ENCODE measurements at regions not wholly inside any gene's neighbourhood (a gene's known extent, or its start where the extent isn't known, plus 50 kb on each side); places are given as distances from the start of the nearest gene placed in this dataset.

GRCh38 chr7:132709971-132710567 is 133.8 kb upstream of the PLXNA4 start:
- H3F3A ChIP-seq (replicated peaks; ENCODE audit: low read depth) = no peaks in the 10 kb centered on the region
- H2AFZ ChIP-seq = 0 out of 2 replicates have a peak overlapping the region, but pooled peaks have one; percentile 54
- no peaks in the 10 kb centered on the region for H3K79me2 ChIP-seq (replicated peaks; ENCODE audit: insufficient read depth)
- H3K9me2 ChIP-seq (ENCODE audit: insufficient read depth) = peaks cover under 1% of the 10 kb centered on the region; the same call in 1 of the 2 replicates
- H4K20me1 ChIP-seq (replicated peaks; ENCODE audit: insufficient read depth) = no peaks in the 10 kb centered on the region
- H3K27me3 Mint-ChIP-seq (ENCODE audit: insufficient read depth, low read depth, poor library complexity) = peaks cover 2% of the 10 kb centered on the region
- H3K4me1 Mint-ChIP-seq = no peaks in the 10 kb centered on the region; the same call in 2 of the 3 replicates
- H3K4me2 ChIP-seq = no peak overlapping the region
- H3K9me3 Mint-ChIP-seq = no peaks in the 10 kb centered on the region
- H3K4me1 ChIP-seq (ENCODE audit: insufficient read depth) = no peaks in the 10 kb centered on the region; the same call in 1 of the 2 replicates
- ATAC-seq (no peak; the same call in 1 of the 3 replicates), DNase-seq (ENCODE audit: low spot score) (peak; percentile 74)
- H3K4me3 ChIP-seq = no peak overlapping the region
- no peak overlapping the region for H3K4me3 Mint-ChIP-seq
- no peaks in the 10 kb centered on the region for H3K36me3 Mint-ChIP-seq (ENCODE audit: low read depth)
- no peaks in the 10 kb centered on the region for H3K27me3 ChIP-seq (ENCODE audit: insufficient read depth)
- TF ChIP-seq ETS1 (IDR thresholded peaks at IDR 0.05) (no peak), CTCF (conservative IDR thresholded peaks at IDR 0.05; ENCODE audit: low read depth in 2 of 2) (peak; percentile 60 to 77)
- H3K36me3 ChIP-seq (ENCODE audit: insufficient read depth) = no peaks in the 10 kb centered on the region
- H3K27ac Mint-ChIP-seq = no peak overlapping the region
- H3K27ac ChIP-seq (ENCODE audit: low read depth) = no peak overlapping the region

GRCh38 chr7:132708470-132708869 is 132.2 kb upstream of the PLXNA4 start:
- Histone ChIP-seq H2AFZ (no peak overlapping the region), H3K4me2 (no peak overlapping the region), H3K4me3 (no peak overlapping the region), H3K4me1 (ENCODE audit: insufficient read depth) (no peaks in the 10 kb centered on the region; the same call in 1 of the 2 replicates), H3K9me2 (ENCODE audit: insufficient read depth) (peaks cover 5% of the 10 kb centered on the region), H3F3A (replicated peaks; ENCODE audit: low read depth) (no peaks in the 10 kb centered on the region), H3K27me3 (ENCODE audit: insufficient read depth) (no peaks in the 10 kb centered on the region), H3K27ac (ENCODE audit: low read depth) (no peak overlapping the region), H3K79me2 (replicated peaks; ENCODE audit: insufficient read depth) (no peaks in the 10 kb centered on the region), H3K36me3 (ENCODE audit: insufficient read depth) (no peaks in the 10 kb centered on the region), H4K20me1 (replicated peaks; ENCODE audit: insufficient read depth) (no peaks in the 10 kb centered on the region)
- no peaks in the 10 kb centered on the region; the same call in 2 of the 3 replicates for H3K4me1 Mint-ChIP-seq
- peaks cover 5% of the 10 kb centered on the region for H3K27me3 Mint-ChIP-seq (ENCODE audit: insufficient read depth, low read depth, poor library complexity)
- no peak overlapping the region for H3K27ac Mint-ChIP-seq
- no peak overlapping the region for H3K4me3 Mint-ChIP-seq
- no peaks in the 10 kb centered on the region for H3K36me3 Mint-ChIP-seq (ENCODE audit: low read depth)
- H3K9me3 Mint-ChIP-seq = no peaks in the 10 kb centered on the region
- DNase-seq (ENCODE audit: low spot score) (no peak), ATAC-seq (no peak)
- TF ChIP-seq ZNF462 (CRISPR knock-in tag; IDR thresholded peaks at IDR 0.05) (no peak), STAT1 (IDR thresholded peaks at IDR 0.05; ENCODE audit: unreplicated experiment) (no peak), CTCF (conservative IDR thresholded peaks at IDR 0.05; ENCODE audit: low read depth in 2 of 2) (no peak), EZH2 (IDR thresholded peaks at IDR 0.05; ENCODE audit: low read depth, unreplicated experiment) (no peak), ZNF331 (CRISPR knock-in tag; IDR thresholded peaks at IDR 0.05; ENCODE audit: low read depth) (no peak), CREB1 (CRISPR knock-in tag; IDR thresholded peaks at IDR 0.05; ENCODE audit: low read depth) (no peak)

Data from GM23338 (cell line).